GM21423 (cell line): ENCODE measurements at regions not wholly inside any gene's neighbourhood (a gene's known extent, or its start where the extent isn't known, plus 50 kb on each side); places are given as distances from the start of the nearest gene placed in this dataset.
"Not testable (repeated sequence)": the region's sequence is repeated elsewhere in the genome, so short reads cannot be mapped to it uniquely, and the experiment has no call there.

Experiments used
- ATAC-seq: cut with Tn5 transposase; IDR thresholded peaks from one replicate; pipeline ENCODE4 v1.9.1; 2021; ENCODE audit warnings: mild to moderate bottlenecking, moderate library complexity; ENCODE audit not compliant: unreplicated experiment

DNA sequence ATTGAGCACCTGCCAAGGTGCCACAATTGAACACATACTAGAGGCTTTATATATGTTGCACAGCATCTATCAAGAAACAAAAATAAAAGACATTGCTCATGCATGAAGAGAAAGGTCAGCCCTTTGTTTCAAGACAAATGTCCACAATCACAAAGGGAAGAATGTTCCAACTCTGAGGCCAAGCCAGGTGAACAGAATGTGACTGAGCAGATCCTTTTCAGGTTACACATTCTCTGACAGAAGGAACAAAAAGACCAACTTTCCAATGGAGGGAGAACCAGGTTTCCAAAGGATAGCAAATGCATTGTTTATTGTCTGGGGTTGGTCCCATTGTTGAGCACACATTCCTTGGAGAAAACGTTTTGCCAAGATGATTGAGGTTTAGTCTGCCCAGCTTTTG lies 50.2 kb upstream of the FAM174B start:
- no peak for ATAC-seq

DNA sequence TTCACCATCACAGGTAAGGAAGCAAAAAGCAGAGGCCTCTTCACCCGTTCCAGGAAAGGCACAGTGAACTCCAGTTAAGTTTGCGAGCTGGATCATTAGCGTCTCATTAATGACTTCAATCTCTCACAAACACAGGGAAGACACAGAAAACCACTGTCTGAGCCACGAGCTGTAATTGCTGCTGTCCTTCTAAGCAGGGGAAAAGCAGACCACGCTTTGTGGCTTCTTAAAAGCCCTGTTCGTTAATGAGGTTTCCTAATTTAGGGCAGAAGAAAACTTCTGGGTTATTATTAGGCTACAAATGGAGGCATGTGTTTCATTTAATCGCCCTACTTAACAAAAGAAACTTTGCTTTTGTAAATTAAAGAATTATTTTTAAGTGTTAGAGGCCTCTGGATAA lies 50.6 kb upstream of the FAM174B start:
- no peak for ATAC-seq

DNA sequence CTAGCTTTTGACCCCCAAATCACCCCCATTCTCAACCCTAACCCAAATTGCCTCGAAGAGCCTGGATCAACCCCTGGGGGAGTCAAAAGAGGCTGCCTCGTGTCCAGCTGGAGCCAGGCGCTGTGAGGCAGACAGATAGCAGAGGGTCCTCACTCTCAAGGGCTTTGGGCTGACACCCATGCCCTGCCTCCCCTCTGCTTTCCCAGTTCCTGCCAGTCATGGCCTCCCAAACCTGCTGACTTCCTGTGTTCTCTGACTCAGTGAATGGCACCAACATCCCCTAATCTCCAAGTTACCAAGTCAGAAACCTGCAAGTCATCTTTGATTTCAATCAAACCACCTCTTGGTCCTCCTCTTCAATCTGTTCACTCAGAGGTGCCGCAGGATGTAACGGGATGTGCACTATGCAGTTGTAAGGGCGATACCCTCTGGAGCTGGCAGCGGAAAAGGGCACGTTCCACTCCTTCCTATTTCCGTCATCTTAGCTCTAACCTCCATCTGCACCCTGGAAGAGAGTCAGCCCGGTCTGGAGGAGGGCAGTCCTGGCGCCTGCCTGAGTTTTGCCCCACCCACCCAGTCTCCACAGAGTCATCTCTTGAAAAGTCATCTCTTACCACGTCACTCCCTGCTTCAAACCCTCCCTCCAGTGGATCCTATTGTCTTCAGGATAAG lies 52.4 kb upstream of the FAM174B start:
- ATAC-seq: no peak

DNA sequence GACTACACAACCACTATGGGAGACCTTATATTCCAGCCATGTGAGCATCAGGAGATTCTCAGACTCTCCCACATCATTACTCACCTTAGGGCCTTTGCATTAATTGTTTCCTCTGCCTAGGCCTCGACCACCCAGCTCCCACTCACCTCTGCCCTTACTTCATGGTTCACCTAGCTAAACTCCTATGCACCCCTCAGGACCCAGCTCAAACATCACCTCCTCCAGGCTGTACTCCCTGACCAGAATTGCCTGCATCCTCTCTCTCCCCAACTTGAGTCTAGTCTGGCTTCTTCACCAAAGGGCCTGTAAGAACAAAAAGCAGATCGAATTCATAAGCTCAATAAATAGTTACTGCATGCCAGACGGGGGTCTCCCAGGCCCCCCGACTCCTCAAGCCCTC lies 53.1 kb upstream of the FAM174B start:
- no peak for ATAC-seq

DNA sequence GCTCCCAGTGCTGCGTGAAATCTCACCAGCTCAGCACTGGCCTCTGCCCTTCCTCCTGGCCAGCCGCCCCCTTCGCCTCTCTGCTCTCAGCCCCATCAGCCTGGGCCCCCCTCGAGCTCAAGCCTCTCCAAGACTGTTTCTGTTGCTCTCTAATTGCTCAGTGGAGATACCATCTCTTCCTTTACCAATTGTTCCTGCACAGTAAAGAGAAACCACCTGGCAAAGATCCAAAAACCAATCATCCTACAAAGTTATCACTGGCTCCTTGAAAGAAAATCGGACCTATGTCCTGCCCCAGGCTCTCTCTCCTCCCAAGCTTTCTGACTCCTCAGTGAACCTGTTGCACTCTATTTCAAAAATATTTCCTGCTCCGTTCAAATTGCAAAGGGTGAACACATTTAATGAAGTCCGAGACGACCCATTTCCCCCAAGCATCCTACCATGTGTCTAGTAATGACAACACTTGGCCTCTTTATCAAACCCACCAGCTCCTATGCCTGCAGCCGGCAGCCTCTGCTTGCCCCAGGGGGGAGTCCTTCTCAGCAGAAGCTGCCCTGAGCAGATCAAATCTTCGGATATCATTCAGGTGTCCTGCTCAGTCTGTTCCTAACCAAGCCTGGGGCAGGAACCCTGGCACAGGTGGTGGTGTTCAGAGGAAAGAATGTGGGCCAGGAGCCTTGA lies 53.7 kb upstream of the FAM174B start:
- no peak for ATAC-seq

GRCh38 chr15:92711457-92711831 lies 55.9 kb upstream of the FAM174B start:
- no peak for ATAC-seq

DNA sequence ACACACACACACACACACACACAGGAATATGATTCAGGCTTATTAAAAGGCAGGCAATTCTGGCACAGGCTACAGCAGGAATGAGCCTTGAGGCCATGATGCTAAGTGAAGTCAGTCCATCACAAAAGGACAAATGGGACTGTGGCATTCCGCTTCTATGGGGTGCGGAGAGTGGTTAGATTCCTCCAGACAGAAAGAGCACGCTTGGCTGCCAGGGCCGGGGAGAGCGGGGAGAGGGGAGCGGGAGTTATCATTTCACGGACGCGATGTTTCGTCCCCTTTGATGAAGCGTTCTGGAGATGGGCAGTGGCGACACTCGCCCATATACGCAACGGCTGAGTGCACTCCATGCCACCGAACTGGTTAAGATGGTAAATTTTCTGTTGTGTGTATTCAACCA lies 58.5 kb upstream of the FAM174B start:
- peak; percentile 15 for ATAC-seq

DNA sequence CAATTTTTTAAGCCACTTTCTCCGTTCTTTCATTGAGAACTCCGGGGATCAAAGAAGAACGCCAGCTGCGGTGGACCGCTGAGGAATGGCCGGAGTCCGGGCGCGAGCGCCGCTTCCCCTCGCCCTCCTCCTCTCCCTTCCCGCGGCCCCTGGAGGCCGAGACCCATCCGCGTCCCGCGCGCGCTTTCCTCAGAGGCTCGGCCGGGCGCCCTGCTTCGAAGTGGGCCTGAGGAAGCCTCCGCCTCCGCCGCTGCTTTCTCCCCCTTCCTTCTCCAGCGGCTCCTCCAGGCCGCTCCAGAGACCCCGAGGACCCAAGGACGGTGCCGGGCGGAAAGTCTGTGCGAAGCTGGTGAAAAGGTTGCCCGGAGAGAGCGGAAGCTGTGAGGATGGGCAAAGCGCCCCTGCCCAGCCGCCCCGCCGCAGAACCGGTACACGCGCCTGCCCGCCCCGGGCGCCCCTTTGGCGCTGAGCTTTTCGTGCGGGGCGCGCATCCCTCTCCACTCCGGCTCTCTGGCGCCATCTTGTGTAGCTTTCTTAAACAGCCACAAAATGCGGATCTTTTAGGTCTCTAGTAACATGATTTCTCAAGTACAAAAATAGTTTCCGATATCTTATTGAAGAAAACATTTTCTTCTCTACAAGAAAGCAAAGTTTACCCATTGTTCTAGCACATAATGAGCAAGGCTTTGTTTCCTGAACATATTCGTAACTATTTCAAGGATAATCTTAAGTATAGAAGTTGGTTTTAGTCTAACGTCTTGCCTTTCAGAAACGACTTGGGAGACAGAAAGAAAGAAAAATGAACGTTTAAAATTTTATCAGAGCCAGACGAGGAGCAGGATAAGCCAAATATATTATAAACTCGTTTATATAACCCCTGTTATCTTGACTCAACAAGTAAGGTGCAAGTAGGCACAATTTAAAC lies 59.2 kb upstream of the FAM174B start:
- ATAC-seq: peak; percentile 89

DNA sequence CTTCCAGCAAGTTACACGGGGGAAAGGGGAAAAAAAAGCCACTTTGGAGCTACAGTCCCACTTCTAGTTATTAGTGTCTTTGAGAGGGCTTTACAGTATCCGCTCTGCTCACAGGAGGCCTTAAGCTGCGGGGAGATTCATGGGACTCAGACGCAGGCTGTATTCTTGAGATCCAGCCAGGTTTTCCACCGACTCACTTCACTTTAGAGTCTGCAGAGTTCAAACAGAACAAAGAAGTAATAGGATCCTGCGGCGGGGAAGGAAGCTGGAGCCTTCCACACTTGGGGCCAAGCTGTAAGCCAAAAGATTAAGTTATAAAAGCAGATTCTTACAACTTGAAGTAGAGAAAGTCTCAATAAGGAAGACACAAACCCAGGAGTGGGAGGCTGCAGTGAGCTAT lies 60.2 kb upstream of the FAM174B start:
- ATAC-seq: no peak

DNA sequence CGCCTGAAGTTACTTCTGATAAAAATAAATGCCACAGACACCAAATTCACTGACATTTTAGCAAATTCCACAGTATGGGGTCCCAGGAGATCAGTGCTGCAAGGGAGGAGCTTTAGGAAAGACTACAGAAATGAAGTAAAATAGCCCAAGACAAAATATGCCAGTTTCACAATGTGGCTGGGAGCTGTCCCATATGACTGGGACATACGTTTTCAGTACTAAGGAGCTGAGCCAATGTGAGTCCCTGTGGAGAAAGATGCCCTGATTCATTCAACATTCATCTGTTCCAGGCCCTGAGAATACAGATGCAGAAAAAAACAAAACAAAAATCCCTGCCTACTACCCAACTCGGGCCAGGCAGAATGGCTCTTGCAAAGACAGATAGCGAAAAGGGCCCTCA lies 63.4 kb upstream of the FAM174B start:
- no peak for ATAC-seq

- no peak for ATAC-seq
Observed at GRCh38 chr15:92724144-92724543, 68.6 kb upstream of the FAM174B start.

DNA sequence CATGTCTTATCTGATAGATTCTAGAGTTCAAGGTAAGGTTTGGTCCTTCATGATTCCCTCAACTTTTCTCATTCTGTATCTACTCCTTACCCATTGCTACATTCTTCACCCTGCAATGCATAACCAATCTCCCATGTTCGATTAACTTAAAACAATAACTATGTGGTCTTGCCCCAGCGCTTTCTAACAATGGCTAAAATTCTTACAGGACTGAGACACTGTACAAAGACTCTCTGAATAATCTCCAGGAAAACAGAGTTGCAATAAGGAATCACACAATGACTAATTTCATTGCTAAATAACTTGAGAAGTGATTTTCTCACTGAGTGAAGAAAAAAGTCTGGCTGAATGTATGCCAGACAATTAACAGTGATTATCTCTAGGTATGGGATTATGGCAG lies 69.6 kb upstream of the FAM174B start:
- no peak for ATAC-seq

GRCh38 chr15:92728266-92728665 lies 72.7 kb upstream of the FAM174B start:
- ATAC-seq: no peak

DNA sequence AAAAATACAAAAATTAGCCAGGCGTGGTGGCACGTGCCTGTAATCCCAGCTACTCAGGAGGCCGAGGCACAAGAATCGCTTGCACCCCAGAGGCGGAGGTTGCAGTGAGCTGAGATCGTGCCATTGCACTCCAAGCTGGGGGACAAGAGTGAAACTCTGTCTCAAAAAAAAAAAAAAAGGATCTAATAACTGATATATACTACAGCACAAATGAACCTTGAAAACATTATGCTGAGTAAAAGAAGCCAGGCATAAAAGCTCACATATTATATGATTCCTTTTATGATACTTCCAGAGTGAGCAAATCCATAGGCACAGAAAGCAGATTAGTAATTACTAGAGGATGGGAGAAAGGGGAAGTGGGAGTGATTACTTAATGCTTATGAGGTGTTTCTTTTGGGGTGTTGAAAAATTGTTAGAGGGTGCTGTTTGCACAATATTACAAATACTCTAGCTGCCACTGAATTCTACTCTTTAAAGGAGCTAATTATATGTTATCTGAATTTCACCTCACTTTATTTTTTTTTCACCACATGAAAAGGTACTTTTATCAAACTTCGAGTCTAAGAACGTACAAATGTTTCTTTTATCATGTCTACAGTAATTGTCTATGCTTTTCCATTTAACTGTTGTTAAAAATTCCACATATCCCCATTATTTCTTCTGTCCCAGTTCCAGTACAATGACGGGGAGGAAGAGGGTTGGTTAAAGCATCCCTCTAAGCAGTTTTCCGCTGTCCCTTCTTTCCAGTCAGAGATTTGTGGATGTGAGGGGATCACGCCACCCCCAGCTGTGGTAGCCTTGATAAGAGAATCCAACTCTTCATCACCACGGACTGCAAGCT lies 77.7 kb upstream of the FAM174B start:
- ATAC-seq: no peak

- no peak for ATAC-seq
Observed at GRCh38 chr15:92733934-92734521, 78.5 kb upstream of the FAM174B start.

DNA sequence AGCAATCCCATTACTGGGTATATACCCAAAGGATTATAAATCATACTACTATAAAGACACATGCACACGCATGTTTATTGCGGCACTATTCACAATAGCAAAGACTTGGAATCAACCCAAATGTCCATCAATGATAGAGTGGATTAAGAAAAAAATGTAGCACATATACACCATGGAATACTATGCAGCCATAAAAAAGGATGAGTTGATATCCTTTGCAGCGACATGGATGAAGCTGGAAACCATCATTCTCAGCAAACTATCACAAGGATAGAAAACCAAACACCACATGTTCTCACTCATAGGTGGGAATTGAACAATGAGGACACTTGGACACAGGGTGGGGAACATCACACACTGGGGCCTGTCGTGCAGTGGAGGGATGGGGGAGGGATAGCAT lies 83.7 kb upstream of the FAM174B start:
- not testable (repeated sequence) for ATAC-seq

- no peak for ATAC-seq
Observed at GRCh38 chr15:92745845-92746271, 90.3 kb upstream of the FAM174B start.

- ATAC-seq: no peak
Observed at GRCh38 chr15:92747047-92747446, 91.5 kb upstream of the FAM174B start.

DNA sequence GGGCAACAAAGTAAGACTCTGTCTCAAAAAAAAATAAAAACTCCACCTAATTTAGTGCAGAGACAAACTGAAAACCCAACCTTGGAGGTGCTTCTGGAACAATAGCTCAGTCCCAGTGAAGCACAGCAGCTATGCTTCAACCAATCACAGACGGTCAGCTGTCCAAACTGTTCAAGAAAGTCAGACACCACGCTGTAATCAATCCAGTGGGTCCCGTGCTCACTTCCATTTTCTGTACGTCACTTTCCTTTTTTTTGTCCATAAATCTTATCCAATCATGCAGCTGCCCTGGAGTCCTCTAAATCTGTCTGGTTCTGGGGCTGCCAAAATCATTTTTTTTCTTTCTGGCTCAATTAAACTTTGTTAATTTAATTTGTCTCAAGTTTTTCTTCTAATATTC lies 93.6 kb upstream of the FAM174B start:
- no peak for ATAC-seq

GRCh38 chr15:92749946-92750345 lies 94.4 kb upstream of the FAM174B start:
- ATAC-seq: no peak
